MV-4-11 (cell line): ENCODE measurements at regions not wholly inside any gene's neighbourhood (a gene's known extent, or its start where the extent isn't known, plus 50 kb on each side); places are given as distances from the start of the nearest gene placed in this dataset.
"Not testable (repeated sequence)": the region's sequence is repeated elsewhere in the genome, so short reads cannot be mapped to it uniquely, and the experiment has no call there.

ENCODE experiments used
- DNase-seq: peaks from one replicate; lab custom pipeline; 2025; lab: John Stamatoyannopoulos, UW

DNA sequence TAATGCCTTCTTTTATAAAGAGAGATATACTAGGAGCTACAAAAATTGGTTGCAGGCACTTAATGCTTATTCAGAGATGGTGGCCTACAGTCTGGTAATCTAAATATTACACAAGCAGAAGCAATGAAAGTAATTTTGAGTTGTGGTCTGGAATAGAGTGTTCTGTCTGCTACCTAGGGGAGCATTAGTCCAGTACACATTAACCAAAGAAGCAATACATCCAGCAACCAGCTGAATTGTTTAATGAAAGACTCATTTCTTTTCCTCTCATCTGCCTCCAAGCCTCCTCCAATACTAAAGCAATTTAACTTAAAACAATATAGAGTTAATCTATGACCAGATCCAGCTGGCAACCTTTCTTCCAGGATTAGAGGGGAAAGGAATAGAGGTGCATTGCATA is 877.1 kb upstream of the CNTN5 start:
- DNase-seq, result no peak

DNA sequence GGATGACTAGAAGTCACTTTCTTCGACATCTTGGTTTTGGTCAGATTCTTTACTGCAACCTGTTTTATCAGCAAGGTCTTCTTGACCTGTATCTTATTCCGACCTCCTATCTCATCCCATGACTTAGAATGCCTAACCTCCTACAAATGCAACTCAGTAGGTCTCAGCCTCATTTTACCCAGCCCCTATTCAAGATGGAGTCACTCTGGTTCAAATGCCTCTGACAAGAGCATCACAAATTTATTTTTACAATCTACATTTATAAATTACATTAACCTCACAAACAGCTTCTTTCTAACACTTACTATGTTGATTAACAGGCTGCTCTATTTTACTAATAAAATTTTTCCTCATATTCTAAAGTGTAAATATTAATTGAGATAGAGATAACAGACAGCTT is 867.0 kb upstream of the CNTN5 start:
- DNase-seq, result no peak

DNA sequence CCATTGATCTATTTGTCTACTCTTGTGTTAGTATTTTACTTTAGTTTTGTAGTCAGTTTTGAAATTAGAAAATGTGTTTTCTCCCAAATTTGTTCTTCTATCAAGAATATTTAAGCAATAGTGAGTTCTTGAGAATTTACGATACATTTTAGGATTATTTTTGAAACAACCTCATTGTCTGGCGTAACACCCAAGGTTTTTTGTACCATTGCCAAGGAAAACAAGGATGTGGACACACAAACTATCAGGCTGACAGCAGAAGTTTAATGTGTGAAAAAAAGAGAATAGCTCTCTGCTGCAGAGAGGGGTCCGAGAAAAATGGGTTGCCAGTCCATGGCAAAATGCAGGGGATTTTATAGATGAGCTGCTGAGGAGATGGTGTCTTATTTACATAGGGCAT is 865.1 kb upstream of the CNTN5 start:
- DNase-seq, result no peak

DNA sequence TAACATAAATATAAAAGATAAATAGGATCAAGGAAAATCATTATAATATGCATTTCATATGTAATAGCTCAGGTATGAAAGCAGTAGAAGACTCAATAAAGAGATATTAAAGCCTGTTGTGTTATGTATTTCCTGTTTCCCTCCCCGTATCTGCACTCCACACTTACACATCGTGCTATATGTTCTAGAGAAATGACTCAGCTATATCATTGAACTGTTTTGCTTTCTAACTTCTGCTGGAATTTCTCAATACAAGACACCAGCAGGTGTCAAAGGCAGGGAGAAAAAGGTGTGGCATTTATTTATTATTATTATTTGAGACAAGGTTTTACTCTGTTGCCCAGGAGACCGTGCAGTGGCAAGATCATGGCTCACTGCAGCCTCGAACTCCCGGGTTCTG is 842.8 kb upstream of the CNTN5 start:
- no peak for DNase-seq

DNA sequence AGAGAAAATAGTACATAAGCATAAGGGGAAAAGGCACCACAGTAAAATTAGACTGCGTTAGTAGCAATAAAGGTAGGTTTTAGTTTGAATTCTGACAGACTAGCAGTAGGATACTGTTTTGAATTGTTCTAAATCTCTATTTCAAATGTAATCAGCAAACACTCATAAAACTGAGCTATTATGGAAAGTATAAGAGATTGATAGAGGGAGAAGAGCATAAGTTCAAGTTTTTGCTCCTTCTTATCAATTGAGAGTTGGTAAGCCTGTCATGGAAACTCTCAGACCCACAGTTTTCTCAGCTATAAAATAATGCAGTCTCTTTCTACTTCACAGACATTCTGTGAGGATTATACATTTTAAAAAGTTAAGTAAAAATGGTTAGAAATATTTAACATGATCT is 840.2 kb upstream of the CNTN5 start:
- DNase-seq, result no peak

DNA sequence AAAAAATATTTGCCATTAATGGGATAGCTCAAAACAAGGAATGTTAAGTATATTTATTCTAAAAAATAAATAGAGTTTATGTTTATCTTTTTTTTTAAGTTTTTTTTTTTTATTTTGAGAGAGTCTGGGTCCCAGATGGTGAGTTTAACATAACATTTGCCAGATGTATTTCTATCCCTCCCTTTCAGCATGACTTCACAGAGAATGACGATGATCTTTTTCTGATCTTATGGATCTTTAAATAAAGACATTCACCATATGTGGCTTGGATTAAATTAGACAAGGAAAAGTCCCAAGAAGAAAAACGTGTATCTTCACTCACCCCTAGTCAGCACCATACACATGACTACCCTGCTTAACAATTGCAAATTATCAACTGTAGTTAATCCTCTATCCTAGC is 839.8 kb upstream of the CNTN5 start:
- no peak for DNase-seq

DNA sequence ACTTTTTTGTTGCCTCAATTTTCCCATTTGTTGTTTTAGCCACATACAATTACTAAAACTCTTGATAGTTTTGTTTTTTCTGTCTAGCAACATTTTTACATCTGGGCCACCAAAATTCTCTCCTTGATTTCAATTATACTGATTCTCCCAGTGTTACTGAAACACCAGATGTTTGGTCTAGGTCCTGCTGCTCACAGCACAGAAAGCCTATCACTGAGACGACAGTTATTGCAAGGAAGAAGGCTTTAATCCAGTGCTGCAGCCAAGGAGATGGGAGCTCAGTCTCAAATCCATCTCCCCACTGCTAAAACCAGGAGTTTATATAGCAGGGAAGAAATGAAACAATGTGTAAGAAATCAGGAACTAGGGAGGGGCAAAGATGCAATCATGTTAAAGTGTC is 837.7 kb upstream of the CNTN5 start:
- no peak for DNase-seq

DNA sequence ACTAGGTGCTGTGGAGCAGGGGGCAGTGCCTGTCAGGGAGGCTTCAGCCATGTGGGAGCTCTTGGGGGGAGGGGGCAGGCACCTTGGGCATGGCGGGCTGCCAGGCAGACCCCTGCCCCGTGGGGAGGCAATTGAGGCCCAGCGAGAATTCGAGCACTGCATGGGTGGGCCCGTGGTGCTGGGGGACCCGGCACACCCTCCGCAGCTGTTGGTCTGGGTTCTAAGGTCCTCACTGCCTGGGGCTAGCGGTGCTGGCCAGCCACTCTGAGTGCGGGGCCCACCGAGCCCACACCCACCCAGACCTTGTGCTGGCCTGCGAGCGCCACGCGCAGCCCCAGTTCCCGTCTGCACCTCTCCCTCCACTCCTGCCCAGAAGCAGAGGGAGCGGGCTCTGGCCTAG is 835.5 kb upstream of the CNTN5 start:
- no peak for DNase-seq

DNA sequence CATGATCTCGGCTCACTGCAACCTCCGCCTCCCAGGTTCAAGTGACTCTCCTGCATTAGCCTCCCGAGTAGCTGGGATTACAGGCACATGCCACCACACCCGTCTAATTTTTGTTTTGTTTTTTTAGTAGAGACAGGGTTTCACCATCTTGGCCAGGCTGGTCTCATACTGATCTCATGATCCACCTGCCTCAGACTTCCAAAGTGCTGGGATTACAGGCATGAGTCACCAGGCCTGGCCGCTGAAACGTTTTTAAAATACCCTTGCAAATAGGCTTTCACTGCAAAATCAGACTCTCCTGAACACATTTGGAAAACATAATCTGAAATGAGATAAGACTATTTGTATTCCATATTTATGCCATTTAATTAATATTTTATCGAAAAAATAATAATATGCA is 826.1 kb upstream of the CNTN5 start:
- DNase-seq, result no peak

DNA sequence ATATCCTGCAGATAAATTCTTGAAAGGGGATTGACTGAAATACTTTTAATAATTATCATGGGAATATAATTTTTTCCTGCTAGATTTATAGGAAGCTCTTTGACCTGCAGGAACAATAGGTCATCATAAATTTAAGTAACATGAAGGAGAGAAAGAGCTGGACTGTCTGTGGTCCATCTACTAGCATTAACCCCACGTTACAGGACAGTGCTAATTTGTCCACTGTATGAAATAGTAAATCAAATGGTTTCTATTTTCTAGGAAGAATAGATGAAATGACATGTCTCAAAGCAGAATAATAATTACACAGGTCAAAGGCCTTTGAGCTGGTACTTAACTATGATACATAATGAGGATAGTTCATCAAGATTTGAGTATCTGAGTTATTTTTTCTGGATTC is 825.4 kb upstream of the CNTN5 start:
- DNase-seq, result no peak

DNA sequence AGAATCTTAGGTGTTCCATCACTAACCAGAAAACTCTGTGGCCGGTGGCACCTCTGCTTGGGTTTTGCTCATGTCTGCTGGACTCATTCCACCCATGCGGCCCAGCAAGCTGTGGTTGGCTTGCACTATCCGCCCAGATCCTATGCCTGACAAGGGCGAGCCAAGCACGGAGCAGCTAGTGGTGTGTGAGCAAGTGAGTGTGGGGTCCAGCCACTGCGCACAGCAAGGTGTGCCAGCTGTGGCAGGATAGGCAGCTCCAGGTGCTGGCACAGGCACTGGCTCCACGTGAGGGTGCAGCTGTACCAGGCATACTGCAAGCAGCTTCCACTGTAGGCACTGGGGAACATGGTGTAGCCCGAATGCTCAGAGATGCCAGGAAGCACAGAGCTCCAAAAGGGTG is 813.7 kb upstream of the CNTN5 start:
- no peak for DNase-seq

DNA sequence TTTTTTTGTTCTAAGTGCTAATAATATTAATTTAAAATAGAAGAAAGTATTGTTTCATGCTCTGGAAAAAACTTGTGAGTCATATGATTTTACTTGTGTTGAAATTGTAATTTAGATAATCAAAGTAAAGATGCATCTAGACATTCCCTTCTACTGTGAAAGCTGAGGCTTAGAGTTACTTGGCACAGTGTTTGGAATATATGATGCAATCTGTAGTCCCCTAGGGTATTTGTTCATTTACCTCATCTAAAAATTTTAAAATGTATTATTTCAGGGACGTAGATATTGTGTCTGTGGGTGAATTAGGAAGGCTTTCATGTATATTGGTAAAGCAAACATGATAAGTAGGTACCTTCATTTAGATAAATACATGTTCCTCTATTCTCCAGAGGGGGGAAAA is 793.5 kb upstream of the CNTN5 start:
- no peak for DNase-seq

DNA sequence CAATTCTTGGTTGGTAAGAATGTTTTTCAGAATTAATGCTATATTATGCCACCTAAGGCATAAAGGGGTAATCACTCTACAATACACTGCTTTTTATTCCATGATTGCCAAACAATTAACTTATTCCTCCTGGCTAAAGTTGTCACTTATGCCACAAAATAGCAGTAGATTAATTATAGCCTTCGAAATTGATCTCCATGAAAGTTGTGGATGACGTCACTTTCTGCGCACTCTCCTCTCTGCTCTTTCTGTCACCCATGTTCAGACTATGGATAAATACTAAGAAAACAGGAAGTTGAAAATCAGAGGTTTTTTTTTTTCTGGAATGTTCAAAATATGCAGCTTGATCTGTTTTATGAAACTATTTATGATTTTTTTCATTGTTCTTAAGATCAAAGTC is 790.1 kb upstream of the CNTN5 start:
- no peak for DNase-seq

DNA sequence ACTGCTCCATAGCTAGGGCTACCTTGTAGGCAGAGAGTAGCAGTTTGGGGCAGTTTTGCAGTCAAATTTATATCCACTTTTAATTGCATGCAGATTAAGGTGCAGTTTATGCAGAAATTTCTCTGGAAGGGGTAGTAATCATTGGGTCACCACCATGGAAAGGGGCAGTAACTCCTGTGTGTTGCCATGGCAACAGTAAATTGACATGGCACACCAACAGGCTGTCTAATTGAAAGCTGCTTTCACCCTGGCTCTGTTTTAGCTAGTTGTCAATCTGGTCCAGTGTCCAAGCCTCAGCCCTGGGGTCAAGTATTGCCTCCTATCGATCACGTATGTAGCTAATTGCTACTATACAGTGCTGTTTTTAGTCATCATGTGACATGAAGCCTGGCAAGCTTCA is 786.1 kb upstream of the CNTN5 start:
- DNase-seq, result no peak

DNA sequence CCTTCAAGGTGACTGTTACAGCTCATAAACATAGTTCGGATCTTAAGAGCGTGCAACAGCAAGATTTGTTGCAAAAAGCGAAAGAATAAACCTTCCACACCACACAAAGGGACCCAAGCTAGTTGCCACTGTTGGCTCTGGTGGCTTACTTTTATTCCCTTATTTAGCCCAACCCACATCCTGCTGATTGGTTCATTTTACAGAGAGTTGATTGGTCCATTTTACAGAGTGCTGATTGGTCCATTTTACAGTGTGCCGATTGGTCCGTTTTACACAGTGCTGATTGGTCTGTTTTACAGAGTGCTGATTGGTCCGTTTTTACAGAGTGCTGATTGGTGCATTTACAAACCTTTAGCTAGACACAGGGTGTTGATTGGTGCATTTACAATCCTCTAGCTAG is 776.9 kb upstream of the CNTN5 start:
- DNase-seq, result no peak

DNA sequence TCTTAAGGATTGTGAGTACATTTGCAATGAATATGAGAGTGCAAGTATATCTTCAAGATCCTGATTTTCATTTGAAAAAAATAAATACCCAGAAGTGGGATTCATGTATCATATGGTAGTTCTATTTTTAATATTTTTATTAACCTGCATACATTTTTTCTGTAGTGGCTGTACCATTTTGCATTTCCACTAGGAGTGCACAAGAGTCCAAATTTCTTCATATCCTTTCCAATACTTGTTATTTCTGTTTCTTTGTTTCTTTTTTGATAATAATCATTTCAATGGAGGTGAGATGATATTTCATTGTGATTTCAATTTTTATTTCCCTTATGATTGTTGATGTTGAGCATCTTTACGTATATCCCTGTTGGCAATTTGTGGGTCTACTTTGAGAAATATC is 759.8 kb upstream of the CNTN5 start:
- no peak for DNase-seq

DNA sequence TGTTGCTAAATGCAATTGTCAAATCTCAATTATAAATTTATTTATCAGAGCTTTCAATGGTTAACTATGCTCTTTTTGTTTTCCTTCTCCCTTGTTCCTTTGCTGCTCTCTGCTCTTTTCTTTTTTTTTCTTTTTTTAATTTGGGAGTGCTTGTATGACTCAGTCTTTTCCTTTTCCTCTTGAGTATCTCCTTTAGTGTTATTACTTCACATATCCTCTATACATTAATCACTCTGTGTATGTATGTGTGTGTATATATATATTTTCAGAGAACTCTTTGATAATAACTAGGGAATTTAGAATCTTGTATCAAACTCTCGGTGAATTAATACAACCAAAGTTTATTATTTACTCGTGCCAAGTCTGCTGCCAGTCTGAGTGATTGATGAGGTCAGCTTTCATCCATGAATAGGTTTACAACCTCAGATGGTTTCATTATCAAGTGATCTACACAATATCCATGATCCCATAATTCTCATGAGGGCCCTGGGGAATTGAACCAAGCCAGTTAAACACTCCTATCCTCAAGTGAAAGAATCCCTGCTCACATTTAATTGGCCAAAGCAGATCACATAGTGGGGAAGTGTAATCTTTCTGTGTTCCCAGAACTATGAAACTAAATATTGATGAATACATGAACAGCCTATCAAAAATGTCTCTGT is 743.4 kb upstream of the CNTN5 start:
- no peak for DNase-seq

DNA sequence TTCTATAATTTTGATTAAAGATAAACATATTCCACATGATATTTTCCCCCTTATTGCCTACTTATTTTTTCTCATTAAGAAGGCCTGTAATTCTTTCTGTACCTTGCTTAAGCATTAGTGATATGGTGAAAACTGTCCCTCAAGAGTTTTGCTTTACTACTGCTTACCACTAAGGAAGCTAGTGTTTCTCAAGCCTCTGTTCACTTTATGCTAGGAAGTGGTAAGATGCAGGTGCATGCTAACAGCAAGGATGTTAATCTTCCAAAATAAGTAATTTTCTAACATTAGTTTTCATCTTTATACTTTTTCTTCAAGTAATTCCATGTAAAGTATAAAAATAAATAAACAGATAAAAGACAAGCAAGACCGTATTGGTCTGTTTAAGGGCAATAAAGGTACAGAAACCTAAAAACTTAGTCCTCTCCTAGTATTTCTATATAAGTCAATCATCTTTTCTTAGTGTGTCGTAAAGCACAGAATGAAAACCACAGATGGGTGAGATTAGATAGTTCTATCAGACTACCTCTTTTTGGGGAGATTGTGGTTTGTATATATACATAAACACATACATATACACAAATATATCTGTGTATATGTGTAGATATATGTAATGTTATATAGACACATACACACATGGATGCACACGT is 731.0 kb upstream of the CNTN5 start:
- no peak for DNase-seq

DNA sequence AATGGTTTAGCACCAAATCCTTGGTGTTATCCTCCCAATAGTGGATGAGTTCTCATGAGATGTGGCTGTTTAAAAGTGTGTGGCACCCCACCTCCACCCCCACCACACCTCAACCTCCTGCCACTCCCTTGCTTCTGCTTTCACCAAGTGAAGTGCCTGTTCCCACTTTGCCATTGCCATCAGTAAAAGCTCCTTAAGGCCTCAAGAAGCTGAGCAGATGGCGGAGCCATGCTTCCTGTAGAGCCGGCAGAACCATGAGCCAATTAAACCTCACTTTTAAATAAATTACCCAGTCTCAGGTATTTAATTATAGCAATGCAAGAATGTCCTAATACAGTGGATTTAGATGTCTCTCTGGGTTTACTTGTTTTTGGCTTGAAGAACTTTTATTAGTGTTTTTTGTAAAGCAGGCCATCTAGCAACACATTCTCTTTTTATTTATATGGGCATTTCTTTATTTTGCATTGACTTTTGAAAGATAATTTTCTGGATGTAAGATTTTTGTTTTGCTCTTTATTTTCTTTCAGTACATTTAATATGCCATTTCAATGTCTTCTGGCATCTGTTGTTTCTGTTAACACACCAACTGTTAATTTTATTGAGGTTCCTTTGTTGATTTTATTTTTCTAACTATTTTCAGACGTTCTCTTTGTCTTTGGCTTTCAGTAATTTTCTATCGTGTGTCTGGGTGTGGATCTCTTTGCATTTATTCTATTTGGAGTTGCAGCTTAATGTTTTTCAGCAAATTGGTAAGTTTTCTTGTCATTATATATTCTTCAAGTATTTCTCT is 724.5 kb upstream of the CNTN5 start:
- no peak for DNase-seq

DNA sequence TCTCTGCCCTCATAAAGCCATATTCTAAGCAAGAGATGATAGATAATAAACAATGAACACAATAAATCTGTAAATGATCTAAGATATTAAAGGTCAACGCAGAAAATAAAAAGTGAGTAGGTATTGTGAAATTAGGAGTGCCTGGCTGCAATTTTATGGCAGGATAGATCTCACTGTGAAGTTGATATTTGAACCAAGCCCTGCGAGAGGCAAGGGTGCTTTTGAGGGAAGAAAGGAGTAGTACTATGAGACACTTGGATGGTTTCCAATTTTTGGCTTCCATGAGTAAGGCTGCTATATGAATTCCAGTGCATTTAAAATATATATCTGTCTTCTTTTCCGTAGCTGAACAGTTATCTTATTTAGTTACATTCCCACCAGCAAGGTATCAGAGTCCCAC is 720.0 kb upstream of the CNTN5 start:
- DNase-seq, result no peak

DNA sequence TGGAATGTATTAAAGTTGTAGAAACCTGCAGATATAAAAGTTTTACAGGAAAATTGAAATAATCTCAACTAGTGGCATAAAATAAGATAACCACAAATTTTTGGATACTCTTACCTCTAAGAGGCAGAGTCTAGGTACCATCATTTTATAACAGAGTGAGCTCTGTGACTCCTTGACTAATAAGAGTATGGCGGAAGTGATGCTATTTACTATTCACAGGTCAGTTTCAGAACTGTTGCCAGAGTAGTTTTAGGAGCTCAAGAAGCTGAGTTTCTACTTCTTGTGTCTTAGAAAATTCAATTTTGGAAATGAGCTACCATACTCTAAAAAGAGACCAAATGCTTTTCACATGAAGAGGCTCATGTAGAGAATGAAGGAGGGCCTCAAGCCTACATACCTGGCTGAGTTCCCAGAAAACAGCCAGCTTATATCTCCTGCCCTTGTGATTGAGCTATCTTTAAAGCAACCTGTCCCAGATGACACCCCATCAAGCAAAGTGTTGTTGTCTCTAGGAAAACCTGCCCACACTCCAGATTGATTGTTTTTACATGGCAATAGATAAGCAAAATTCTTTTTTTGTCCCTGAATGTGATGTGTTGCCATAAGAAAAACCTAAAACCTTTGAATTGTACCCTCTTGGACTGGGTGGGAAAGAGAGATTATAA is 712.8 kb upstream of the CNTN5 start:
- no peak for DNase-seq

DNA sequence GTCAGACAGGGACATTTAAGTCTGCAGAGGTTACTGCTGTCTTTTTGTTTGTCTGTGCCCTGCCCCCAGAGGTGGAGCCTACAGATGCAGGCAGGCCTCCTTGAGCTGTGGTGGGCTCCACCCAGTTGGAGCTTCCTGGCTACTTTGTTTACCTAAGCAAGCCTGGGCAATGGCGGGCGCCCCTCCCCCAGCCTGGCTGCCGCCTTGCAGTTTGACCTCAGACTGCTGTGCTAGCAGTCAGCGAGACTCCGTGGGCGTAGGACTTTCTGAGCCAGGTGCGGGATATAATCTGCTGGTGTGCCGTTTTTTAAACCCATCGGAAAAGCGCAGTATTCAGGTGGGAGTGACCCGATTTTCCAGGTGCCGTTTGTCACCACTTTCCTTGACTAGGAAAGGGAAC is 690.4 kb upstream of the CNTN5 start:
- not testable (repeated sequence) for DNase-seq

DNA sequence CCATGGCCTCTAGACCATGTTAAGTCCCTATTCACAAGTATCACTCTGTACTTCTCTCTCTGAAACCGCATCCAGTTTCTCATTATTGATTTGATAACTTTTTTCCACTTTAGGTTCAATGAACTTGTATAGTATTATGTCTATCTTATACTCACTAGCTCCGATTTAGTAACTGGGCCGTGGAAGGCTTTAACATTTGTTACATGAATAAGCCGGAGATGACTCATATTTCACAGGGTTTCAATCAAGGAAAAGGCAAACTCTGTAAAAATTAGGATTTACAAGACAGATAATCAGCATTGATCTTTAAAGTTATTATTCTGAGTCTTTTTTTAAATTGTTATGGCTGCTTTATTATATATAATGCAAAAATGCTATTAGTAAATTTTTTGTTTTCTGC is 662.2 kb upstream of the CNTN5 start:
- no peak for DNase-seq
